HepG2 (cell line): ENCODE measurements at regions not wholly inside any gene's neighbourhood (a gene's known extent, or its start where the extent isn't known, plus 50 kb on each side); places are given as distances from the start of the nearest gene placed in this dataset.

ENCODE experiments used
- ATAC-seq: fragments of 200-7000 bp; cut with Tn5 transposase; 3 replicates; pipeline ENCODE4 v1.9.1; 2020; ENCODE audit warnings: mild to moderate bottlenecking, moderate library complexity
- BruUV-seq: library from RNA; stranded (reverse); fragments of 400-500 nt; replicated peaks from 2 replicates; lab custom pipeline; 2021; lab: Mats Ljungman, UMichigan
- CTCF ChIA-PET: fragments of 300-600 bp; formaldehyde crosslinking; extraction: SDS; loops from one replicate; lab custom pipeline; 2021; ENCODE audit warnings: low total read pairs, inconsistent platforms, low intra/inter-chr PET ratio; lab: Yijun Ruan, JAX
- POLR2A ChIA-PET: fragments of 350-600 bp; sonication (Branson Sonifier 250); formaldehyde crosslinking; loops from one replicate; lab custom pipeline; 2020; ENCODE audit warnings: antibody characterized with exemption, inconsistent platforms; lab: Yijun Ruan, JAX
- DNase-seq: peaks from one replicate; pipeline ENCODE4 v3.0.0-alpha.2; 2015; ENCODE audit warnings: low spot score
- FAIRE-seq: peaks from 3 replicates; lab custom pipeline; 2011; peaks lifted over from hg19 to GRCh38; lab: Jason Lieb, UNC
- H2AFZ ChIP-seq: one replicate; pipeline ENCODE4 v1.6.1; 2011; ENCODE audit warnings: low read length, inconsistent platforms
- H3K27ac ChIP-seq: fragments of 300-600 bp; 3 replicates; pipeline ENCODE4 v1.8.0; 2011; ENCODE audit warnings: mixed run types, mild to moderate bottlenecking, mixed read lengths, low read length, inconsistent platforms; ENCODE audit not compliant: insufficient read depth; ENCODE audit errors: extremely low read length
- H3K27me3 ChIP-seq, 2 experiments: fragments of 200-600 bp in 1 of 2; 2 replicates in 1 of 2; 3 replicates in 1 of 2; pipeline versions ENCODE4 v1.6.0 to v1.8.0; 2011; ENCODE audit warnings: low read length in 2 of 2, mild to moderate bottlenecking in 2 of 2, moderate library complexity in 2 of 2, inconsistent platforms in 1 of 2; ENCODE audit not compliant: insufficient read depth in 2 of 2, control insufficient read depth in 1 of 2
- H3K36me3 ChIP-seq, 2 experiments: fragments of 200-600 bp in 1 of 2; replicated peaks in 1 of 2; 2 replicates in 1 of 2; 3 replicates in 1 of 2; pipeline versions ENCODE4 v1.5.1 to v1.8.0; 2011; ENCODE audit warnings: low read length in 2 of 2, inconsistent platforms in 1 of 2; ENCODE audit not compliant: insufficient read depth in 2 of 2, control insufficient read depth in 1 of 2
- H3K4me1 ChIP-seq: 2 replicates; pipeline ENCODE4 v1.5.1; 2012; ENCODE audit warnings: low read length, inconsistent platforms; ENCODE audit not compliant: insufficient read depth
- H3K4me2 ChIP-seq: 2 replicates; pipeline ENCODE4 v1.6.0; 2011; ENCODE audit warnings: low read depth, low read length, inconsistent platforms
- H3K4me3 ChIP-seq, 3 experiments: fragments of 200-600 bp in 1 of 3; sonication (generic), shearing (Covaris generic) in 1 of 3; replicated peaks in 1 of 3; 2 replicates each; pipeline ENCODE4 v1.5.1; 2011 to 2016; ENCODE audit warnings: low read length in 3 of 3, inconsistent platforms in 2 of 3, low read depth in 2 of 3, mild to moderate bottlenecking in 2 of 3, control low read depth in 1 of 3, mixed read lengths in 1 of 3; ENCODE audit not compliant: insufficient read depth in 1 of 3
- H3K79me2 ChIP-seq: one replicate; pipeline ENCODE4 v1.6.1; 2011; ENCODE audit warnings: low read length, inconsistent platforms; ENCODE audit not compliant: insufficient read depth
- H3K9ac ChIP-seq: 2 replicates; pipeline ENCODE4 v1.6.0; 2011; ENCODE audit warnings: mild to moderate bottlenecking, low read depth, low read length, inconsistent platforms; ENCODE audit not compliant: insufficient read depth
- H3K9me3 ChIP-seq: 2 replicates; pipeline ENCODE4 v1.5.1; 2012; ENCODE audit warnings: mild to moderate bottlenecking, low read length
- H4K20me1 ChIP-seq: 2 replicates; pipeline ENCODE4 v1.6.0; 2011; ENCODE audit warnings: inconsistent platforms, mild to moderate bottlenecking, low read length, moderate library complexity; ENCODE audit not compliant: insufficient read depth
- IKZF1 ChIP-seq: fragments of 450-650 bp; IDR thresholded peaks from 2 replicates; pipeline ENCODE4 v1.7.1; 2016
- WGBS: methylation state at CpG from one replicate; pipeline ENCODE4 v1.1.6; 2017; ENCODE audit warnings: low lambda C conversion rate; 5-methylcytosine and 5-hydroxymethylcytosine counted together
- in situ Hi-C: cut with HindIII; loops from 2 replicates; pipeline ENCODE4 v1.10.0; 2017; ENCODE audit warnings: low pct_unique_long_range_greater_than_20kb; ENCODE audit not compliant: extremely low pct_ligation_motif_present
- intact Hi-C: fragments of 100-400 bp; cut with micrococcal nuclease; formaldehyde crosslinking; loops from one replicate; pipeline ENCODE4 v1.10.0; 2022; ENCODE audit not compliant: unreplicated experiment
- TF ChIP-seq, protein P1 (sequence below): sonication (generic); formaldehyde crosslinking; IDR thresholded peaks from 2 replicates; pipeline ENCODE4 v1.5.0; 2020; ENCODE audit warnings: mild to moderate bottlenecking, missing genetic modification reagents
- TF ChIP-seq, protein P2 (sequence below): IDR thresholded peaks from 2 replicates; pipeline ENCODE4 v1.6.1; 2016; ENCODE audit warnings: missing compliant biosample characterization, missing genetic modification reagents, borderline replicate concordance
- TF ChIP-seq, protein P3 (sequence below): sonication (generic); formaldehyde crosslinking; IDR thresholded peaks from 2 replicates; pipeline ENCODE4 v1.8.0; 2022; ENCODE audit warnings: mild to moderate bottlenecking, missing genetic modification reagents, moderate library complexity

DNA sequence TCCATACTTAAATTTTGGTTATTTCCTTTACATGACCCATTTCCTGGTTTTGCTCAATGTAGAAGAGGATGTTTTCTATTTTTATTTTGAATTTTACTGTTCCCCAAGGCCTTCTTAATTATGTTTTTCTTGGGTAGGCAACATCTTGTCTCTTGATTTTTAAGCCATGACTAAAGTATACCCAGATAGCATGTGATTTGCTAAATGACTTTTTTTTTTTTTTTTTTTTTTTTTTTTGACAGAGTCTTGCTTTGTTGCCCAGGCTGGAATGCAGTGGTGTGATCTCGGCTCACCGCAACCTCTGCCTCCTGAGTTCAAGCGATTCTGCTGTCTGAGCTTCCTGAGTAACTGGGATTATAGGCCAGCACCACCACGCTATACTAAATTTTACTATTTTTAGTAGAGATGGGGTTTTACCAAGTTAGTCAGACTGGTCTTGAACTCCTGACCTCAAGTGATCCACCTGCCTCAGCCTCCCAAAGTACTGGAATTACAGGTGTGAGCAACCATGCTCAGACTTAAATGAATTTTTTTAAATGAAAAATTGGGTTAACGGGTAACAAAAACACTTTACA lies 198.6 kb upstream of the DAB2 start (continued):
- TF ChIP-seq, protein P1, sequence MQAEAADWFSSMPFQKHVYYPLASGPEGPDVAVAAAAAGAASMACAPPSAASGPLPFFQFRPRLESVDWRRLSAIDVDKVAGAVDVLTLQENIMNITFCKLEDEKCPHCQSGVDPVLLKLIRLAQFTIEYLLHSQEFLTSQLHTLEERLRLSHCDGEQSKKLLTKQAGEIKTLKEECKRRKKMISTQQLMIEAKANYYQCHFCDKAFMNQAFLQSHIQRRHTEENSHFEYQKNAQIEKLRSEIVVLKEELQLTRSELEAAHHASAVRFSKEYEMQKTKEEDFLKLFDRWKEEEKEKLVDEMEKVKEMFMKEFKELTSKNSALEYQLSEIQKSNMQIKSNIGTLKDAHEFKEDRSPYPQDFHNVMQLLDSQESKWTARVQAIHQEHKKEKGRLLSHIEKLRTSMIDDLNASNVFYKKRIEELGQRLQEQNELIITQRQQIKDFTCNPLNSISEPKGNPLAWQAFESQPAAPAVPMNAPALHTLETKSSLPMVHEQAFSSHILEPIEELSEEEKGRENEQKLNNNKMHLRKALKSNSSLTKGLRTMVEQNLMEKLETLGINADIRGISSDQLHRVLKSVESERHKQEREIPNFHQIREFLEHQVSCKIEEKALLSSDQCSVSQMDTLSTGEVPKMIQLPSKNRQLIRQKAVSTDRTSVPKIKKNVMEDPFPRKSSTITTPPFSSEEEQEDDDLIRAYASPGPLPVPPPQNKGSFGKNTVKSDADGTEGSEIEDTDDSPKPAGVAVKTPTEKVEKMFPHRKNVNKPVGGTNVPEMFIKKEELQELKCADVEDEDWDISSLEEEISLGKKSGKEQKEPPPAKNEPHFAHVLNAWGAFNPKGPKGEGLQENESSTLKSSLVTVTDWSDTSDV (CRISPR knock-in tag): no peak
- TF ChIP-seq, protein P2, sequence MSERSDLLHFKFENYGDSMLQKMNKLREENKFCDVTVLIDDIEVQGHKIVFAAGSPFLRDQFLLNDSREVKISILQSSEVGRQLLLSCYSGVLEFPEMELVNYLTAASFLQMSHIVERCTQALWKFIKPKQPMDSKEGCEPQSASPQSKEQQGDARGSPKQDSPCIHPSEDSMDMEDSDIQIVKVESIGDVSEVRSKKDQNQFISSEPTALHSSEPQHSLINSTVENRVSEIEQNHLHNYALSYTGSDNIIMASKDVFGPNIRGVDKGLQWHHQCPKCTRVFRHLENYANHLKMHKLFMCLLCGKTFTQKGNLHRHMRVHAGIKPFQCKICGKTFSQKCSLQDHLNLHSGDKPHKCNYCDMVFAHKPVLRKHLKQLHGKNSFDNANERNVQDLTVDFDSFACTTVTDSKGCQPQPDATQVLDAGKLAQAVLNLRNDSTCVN (CRISPR knock-in tag): no peak
- TF ChIP-seq, protein P3, sequence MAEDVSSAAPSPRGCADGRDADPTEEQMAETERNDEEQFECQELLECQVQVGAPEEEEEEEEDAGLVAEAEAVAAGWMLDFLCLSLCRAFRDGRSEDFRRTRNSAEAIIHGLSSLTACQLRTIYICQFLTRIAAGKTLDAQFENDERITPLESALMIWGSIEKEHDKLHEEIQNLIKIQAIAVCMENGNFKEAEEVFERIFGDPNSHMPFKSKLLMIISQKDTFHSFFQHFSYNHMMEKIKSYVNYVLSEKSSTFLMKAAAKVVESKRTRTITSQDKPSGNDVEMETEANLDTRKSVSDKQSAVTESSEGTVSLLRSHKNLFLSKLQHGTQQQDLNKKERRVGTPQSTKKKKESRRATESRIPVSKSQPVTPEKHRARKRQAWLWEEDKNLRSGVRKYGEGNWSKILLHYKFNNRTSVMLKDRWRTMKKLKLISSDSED: no peak

DNA sequence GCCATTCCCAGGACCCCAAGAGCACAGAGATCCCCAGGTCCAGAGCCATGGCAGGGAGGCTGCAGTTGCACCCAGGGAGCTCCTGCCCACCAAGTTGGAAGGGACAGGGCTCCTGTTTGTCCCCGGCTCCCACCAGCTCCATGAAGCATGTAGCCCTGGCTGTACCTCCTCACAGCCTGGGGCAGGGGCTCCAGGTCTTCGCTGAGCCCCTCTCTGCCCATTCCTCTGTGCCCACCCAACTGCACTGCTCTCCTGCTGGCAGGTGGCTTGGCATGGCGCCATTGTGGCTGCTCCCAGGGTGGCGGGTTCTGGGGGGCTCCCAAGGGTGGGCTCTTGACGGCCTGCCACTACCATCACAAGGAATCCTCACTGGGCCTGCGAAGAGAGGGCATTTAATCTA lies 197.5 kb upstream of the DAB2 start:
- TF ChIP-seq IKZF1: no peak
- Histone ChIP-seq H3K9me3 (no peaks in the 10 kb centered on the region), H3K79me2 (no peaks in the 10 kb centered on the region), H3K36me3 (no peaks in the 10 kb centered on the region), H4K20me1 (no peaks in the 10 kb centered on the region), H3K9ac (no peak overlapping the region), H3K4me3 (no peak overlapping the region), H3K4me2 (no peak overlapping the region), H2AFZ (no peak overlapping the region), H3K27ac (no peak overlapping the region), H3K27me3 (no peaks in the 10 kb centered on the region), H3K4me1 (peaks cover 20% of the 10 kb centered on the region)
- in situ Hi-C loops: no loop called here
- BruUV-seq: no TSS peak
- intact Hi-C loops: no loop called here
- DNase-seq: no peak
- ChIA-PET POLR2A (no interaction called here), CTCF (no interaction called here)
- FAIRE-seq: no peak
- ATAC-seq: no peak
- 31% methylated on average over 5 of the region's 6 CpGs for WGBS
